ENCODE measurements at regions not wholly inside any gene's neighbourhood (a gene's known extent, or its start where the extent isn't known, plus 50 kb on each side); places are given as distances from the start of the nearest gene placed in this dataset.
"Not testable (repeated sequence)": the region's sequence is repeated elsewhere in the genome, so short reads cannot be mapped to it uniquely, and the experiment has no call there.

DNA sequence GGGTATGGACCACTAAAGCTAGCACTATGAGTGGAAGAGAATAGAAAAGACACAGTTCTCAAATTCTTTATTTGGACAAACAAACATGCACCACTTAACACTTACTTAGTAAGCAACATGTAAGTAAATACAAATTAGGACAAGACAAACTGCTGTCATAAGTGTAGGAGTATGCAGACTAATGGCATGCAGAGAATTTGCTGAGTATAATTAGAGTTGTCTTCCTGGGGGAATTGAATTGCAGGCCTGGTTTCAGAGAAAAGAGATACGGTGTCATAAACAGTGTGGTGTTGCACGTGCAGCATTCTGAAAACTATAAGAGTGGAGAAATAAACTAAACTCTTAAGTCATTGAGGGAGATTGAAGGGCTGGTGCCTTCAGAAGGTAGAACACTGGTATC, 125.2 kb upstream of the EYA4 start:
- DNase-seq (ENCODE audit: low spot score): no peak

DNA sequence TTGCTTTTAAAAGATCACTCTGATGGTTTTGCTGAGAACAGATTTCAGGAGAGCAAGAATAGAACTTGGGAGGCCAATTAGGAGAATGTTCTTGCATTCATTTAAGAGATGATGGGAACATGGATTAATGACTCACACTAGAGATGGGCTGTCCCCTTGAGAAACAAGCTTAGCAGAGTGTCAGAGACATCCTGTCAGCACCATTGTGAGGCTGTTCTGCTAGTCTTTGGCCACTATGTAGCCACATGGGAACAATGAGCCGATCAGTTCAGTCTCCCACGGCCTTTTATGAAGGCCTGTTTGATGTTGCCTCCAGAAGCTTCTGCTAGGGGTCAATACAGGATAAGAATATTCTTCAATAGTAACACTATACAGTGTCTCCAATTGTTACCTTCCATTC, 113.0 kb upstream of the EYA4 start:
- no peak for DNase-seq (ENCODE audit: low spot score)

DNA sequence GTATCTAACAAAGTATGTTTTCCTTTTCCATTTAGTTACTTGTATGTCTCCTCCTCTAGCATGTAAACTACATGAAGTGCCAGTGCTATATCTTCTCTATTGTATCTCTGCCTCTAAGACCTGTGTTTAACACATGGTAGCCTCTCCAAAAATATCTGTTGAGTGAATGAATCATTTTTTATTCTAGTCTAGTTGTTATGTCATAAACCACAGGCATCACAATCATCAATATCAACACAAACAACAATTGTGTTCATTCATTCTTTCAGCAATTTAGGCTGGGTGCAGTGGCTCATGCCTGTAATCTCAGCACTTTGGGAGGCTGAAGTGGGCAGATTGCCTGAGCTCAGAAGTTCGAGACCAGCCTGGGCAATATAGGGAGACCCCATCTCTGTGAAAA, 111.6 kb upstream of the EYA4 start:
- no peak for DNase-seq (ENCODE audit: low spot score)

DNA sequence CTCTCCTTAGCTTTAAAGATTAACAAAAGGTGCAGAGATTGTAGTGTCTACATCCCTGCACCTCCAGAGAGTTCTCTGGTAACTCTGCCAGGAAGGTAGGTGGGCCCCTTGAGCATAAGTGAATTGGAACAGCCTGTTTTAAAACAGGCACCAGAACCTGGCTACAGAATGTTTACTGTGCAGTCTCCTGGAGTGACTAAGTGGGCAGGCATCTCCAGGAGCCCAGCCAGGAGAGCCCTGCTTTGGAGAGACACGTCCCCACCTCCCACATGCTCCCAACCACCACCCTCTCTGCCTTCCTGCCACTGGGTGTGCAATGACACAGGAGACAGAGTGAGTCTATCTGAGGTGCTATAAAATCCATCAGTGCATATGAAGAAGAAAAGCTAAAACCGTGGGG, 110.3 kb upstream of the EYA4 start:
- peak; percentile 51 for DNase-seq (ENCODE audit: low spot score)

DNA sequence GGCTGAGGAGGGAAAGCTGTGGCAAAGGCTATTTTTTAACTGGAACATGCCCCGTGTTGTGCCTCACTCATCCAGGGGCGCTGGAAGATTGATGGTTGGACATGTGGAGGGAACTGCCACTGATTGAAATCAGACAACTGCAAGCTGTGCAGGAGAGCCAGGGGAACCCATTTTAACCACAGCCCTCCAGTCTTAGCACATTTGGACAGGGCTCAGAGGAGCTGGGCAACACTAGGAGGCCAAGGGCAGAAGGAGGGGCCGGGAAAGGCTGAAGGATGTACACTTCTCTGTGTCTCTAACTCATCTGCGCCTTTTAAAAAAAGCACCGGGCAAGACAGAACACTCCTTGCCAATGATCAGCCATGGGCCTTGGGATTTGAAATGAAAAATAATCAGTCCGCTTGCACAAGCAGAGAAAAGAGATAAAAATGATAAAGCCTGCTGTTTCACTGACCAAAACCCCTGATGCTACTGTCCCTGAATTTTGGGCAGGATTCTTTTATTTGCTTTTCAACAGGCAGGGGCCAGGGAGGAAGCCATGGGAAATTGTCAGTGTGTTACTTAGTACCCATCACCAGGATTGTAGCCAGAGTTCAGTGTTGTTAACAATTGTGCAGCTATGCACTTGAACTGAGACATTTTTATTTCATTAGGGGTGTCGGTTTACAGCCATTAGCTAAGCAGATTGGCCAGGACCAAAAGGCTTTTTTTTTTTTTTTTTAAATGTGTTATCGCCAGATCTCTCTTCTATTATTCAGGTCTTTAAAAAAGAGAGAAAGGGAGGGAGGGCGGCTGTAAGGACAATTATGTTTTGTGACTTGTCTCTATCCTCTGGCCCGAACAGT, 109.3 kb upstream of the EYA4 start:
- DNase-seq (ENCODE audit: low spot score): peak; percentile 32

DNA sequence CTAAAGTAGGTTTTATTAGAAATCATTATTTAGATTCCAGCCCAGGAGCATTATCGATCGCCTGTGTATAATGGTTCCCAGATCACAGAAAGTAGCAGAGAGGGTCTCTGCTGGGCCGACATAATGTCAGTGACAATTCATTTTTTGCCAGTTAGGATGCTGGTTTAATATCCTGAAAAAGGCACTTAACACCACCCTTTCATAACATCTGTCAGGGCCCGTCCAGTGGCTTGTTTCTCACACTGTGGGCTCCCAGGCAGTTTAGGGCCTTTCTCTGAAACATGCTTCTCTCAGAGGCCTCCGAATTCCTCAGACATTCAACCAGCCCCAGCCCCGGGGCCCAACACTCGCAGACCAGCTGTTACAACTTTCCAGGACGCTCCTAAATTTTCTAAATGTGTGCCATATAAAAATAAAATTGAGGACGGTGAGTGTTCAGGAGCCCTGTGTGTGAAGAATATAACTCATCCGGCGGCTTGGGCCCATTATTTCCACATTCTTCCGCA, 108.6 kb upstream of the EYA4 start:
- peak; percentile 21 for DNase-seq (ENCODE audit: low spot score)

DNA sequence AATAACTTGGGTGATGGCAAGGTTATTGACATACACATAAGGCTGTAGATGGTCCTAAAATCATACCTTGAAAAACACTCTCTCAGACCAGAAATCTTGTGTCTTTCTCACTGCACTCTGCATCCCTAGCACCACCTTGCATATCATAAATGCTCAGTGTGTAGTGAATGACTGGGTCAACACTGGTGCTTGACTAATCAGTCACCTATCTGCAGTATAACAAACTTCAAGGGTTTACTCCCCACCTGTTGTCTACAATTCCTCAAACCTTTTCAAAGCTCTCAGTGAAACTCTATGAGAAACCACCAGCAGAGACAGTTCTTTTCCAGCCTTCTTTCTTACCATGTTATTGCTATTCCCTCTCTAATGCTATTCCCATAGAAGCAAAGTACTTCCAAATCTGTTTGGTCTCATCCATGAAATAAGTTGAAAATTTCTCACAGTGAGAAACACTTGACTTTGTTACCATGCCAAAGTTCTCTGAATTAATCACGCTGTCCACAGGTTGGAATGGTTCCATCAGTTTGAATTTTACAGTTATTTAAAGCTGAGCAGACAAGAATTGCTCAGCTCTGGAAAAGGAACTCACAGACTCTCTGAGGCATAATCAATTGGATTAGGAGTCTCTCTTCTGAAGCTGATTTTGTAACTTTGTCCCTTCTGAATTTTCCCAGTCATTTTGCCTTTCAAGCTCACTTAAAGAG, 104.8 kb upstream of the EYA4 start:
- DNase-seq (ENCODE audit: low spot score): no peak

DNA sequence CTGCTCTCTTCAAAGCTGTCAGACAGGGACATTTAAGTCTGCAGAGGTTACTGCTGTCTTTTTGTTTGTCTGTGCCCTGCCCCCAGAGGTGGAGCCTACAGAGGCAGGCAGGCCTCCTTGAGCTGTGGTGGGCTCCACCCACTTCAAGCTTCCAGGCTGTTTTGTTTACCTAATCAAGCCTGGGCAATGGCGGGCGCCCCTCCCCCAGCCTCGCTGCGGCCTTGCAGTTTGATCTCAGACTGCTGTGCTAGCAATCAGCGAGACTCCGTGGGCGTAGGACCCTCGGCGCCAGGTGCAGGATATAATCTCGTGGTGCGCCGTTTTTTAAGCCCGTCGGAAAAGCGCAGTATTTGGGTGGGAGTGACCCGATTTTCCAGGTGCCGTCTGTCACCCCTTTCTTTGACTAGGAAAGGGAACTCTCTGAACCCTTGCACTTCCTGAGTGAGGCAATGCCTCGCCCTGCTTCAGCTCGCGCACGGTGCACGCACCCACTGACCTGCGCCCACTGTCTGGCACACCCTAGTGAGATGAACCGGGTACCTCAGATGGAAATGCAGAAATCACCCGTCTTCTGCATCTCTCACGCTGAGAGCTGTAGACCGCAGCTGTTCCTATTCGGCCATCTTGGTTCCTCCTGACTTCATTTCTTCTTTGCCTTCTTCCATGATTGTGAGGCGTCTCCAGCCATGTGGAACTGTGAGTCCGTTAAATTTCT, 93.5 kb upstream of the EYA4 start:
- DNase-seq (ENCODE audit: low spot score): not testable (repeated sequence)

DNA sequence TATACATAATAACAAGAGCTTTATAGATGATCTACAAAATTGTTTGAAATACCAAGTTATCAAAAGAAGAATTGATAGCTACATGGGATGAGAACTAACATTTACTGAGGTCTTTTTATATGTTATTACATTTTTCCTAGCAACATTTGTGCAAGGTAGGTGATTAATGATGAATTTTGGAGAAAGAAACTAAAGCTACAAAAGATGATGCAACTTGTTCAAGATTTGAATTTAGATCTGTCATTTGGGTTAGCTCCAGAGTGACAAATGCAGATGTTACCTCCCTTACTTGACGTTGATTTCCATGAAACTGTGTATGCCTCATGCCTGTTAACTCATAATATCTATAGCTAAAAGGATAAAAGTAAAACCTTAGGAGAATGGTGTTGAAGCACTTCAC, 84.5 kb upstream of the EYA4 start:
- no peak for DNase-seq (ENCODE audit: low spot score)

DNA sequence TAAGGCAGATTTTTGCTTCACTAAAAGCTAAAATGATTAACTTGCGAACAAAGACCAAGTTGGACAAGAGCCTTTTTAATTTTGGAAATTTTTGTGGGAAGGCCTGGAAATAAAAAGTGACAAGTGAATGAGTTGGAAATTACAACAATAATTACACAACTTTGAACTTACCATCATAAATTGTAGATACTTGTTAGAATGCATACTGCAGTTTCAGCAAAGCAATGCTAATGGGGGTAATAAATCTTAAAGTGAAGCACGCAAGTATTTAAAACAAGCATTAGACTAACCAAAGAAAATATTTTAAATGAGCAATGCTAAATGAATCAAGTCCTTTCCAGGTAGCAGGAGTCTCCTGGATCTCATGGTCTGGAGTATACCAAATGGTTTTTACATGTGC, 83.2 kb upstream of the EYA4 start:
- DNase-seq (ENCODE audit: low spot score): no peak

DNA sequence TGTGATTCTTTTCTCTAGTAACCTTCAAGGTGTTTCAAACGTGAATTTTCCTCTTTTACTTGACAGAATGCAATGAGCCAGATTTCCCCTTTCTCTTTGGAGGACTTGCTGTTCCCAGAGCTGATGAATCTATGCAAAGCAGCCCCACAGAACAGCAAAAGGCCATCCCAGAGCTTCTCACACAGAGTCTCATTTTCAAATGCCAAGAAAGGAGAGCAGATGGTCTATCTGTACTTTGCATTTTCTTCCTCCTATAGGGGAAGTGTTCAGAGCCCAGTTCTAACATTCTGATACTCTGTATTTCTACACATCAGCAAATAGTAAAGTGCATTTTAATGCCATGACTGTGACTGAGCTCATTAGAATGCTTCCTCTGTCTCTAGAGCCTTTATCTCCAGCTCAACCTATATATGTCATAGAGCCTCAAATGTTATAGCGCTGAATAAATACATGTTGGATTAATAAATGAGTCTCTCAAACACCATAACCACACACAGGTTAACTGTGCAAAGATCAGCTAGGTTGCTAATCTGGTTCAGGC, 81.8 kb upstream of the EYA4 start:
- no peak for DNase-seq (ENCODE audit: low spot score)

DNA sequence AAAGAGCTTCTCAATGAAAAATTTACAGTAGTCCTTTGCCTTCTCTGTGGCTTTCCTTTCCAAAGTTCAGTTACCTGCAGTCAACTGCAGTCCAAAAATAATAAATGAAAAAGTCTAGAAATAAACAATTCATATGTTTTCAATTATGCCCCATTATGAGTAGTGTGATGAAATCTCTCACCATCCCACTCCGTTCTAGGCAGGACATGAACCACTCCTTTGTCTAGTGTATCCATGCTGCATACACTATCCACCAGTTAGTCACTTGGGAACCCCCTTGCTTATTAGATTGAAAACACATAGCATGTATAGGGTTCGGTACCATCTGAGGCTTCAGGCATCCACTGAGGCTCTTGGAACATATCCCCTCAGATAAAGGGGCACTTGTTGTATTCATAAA, 80.6 kb upstream of the EYA4 start:
- no peak for DNase-seq (ENCODE audit: low spot score)

DNA sequence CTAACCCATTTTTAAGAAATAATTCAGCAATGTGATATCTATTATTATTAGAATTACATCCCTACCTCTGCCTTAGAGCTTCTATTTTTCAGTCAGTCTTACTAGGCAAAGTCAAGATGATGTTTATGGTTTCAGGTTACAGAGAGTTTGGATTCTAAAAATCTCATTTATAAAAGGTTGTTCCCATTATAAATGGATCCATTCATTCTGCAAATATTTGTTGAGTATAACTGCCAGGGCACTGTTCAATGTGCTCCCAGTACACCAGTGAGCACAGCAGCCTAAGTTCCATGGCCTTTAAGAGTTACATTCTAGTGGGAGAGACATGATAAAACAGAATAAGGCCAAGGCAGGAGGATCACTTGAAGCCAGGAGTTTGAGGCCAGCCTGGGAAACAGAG, 75.9 kb upstream of the EYA4 start:
- DNase-seq (ENCODE audit: low spot score): no peak

DNA sequence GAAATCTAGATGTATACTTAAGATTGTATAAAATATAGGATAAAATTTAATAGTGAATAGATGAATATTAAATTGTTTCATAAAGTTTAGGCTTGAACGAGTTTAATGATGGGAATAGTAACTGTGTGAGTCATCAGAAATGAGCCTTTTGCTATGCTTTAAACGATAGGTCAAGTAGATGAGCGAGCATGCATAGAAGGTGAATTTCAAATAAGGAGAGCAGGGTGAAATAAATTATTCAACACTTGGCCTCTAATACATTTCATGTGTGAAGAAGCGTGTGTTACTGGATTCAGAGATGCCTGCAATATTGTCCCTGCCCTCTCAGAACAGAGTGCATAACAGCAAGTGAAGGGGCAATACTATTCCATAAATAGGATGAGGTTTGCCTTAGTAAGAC, 74.4 kb upstream of the EYA4 start:
- no peak for DNase-seq (ENCODE audit: low spot score)

DNA sequence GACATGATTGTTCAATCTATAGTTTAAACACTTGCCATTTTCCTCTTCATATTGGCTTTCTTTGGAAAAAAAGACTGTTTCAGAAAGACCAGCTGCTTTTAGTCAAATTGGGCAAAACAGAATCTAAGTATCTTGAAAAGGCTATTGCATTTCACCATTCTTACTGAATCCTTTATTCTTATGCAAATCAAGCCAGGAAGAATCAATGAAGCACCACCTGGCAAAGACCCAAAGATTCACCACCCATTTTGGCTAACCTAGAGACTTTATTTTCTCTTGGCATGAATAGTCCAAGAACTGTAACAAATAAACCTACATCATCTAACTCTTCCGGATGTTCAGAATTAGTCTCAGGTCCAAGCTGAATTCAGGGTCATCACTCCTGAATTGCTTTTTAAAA, 71.3 kb upstream of the EYA4 start:
- no peak for DNase-seq (ENCODE audit: low spot score)

DNA sequence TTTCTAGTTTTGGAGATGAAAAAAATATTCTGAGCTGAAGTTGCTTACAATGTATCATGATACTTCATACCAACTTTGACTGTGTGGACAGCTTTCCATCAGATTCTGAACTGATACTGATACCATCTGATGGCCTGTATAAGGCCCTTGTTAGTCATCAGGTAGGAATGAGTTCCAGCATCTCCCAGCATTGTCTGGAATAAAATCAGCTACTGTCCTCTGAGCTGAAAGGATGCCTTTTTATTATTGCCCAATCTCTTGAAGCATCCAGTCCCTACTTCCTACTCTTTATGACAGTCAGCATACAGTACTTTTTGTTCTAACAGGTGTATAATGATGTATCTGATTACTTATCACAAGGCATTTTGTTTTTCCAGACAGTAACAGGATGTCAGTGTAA, 70.6 kb upstream of the EYA4 start:
- no peak for DNase-seq (ENCODE audit: low spot score)

DNA sequence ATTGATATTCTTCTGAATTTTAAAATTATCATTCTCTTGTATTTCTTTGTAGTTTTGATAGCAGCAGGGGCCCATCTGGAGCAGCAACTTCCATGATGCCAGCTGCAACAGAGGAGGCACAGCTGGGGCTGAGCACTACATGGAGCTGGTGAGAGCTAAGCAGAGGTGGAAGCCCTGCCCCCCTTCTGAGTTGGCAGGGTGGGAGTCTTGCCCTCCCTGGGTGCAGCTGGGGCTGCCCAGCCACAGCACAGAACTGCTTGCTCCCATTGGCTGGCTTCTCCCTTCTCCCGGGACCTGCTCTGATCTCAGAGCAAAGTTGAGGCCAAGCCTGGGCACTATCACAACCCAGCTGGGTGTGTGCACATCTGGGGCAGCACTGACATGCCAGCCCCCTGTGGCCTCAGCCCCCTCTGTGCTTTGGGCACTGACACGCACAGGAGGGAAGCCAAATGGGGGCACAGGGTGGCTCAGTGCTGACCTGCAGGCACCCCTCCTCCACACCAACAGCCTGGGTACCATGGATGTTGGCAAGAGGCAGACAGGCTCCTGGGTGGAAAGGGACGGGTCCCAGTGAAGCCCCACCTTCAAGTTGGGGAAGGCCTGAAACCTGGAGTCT, 69.1 kb upstream of the EYA4 start:
- no peak for DNase-seq (ENCODE audit: low spot score)

DNA sequence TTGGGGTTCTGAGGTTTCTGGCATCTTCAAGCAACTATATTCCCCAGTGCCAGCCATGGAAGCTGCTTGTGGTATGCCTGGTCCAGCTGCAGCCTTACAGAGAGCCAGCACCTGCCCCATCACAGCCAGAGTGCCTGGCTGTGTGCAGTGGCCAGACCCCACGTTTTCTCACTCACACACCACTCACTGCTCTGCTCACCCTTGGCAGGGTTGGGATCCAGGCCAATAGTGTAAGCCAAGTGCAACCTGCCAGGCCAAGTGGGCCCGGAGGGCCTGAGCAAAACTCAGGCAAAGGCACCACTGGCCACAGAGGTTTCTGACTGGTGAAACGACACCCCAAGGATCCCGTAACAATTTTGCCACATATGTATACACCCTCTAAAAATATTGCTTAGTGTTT, 67.9 kb upstream of the EYA4 start:
- DNase-seq (ENCODE audit: low spot score): no peak

DNA sequence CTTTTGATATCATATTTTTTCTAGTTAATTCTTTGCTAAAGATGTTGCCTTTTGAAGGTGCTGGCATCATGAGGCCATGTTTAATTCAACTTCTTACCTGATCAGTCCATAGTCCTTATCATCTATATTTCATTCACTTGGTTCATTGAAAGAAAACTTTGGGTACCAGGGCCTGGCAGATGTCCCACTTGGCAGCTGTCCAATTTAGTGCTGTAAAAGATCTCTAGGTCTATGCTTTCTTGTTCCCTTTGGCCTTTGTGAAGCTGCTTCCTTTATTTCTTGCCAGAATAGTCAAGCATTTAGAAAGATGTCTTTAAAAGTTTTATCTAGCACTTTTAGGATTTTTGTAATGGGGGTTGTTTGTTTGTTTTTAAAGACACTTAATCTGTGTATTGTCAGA, 61.7 kb upstream of the EYA4 start:
- DNase-seq (ENCODE audit: low spot score): no peak

DNA sequence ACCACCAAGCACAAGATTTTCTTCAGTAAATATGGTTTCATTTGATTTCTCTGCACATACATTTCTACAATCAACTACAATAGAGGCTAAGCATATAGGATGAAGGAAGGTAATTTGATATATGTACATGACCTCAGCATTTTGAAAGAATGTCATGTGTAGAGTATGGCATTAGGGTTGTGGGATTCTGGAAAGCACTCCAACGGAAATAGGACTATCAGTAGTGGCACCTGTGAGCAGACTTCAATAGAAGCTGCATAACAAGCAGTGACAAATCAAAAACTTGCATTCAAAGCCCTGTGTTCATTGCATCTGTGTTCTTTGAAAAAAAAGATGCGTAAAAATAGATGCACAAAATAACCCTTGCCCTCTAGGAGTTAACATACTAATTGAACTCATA, 57.5 kb upstream of the EYA4 start:
- no peak for DNase-seq (ENCODE audit: low spot score)

DNA sequence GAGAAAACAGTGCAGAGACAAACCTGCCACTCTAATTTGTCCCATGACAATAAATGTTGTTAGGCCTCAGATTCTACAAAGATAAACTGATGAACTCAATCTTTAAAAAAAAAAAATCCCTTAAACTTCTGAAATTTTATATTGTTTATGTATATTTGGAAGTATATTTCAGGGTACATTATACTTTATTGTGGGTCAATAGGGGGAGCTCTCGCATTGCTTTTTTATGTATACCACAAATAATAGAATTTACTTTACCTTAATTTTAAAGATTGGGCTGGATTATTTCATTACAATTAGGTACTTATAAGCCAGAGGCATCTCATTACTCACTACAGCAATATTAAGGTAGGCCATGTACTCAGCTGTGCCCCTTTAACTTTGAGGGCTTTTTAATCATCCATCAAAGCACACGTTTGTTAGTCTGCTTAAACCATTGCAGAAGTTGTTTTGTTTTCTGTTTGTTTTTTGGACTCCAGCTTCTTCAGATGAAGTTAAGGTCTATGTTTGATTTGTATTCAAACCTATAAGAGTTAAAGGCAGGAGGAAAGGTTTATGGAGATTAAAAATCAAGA, 56.3 kb upstream of the EYA4 start:
- DNase-seq (ENCODE audit: low spot score): no peak

DNA sequence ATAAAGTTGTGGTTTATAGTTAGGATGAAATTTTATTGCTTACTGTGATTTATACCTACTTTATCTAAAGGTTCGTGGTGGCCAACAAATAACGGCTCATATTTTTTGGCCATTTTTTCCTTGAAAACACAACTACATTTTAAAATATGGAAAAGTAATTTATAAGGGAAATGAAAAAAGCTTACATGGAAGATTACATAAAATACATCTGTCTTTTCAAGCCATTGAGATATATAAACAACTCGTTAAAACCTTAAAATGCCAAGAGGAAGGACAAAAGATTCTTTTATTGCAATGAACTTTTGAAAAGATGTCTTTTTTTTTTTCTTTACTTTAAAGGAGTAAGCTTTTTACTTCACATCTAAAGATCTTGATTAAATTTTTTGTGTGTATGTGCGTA, 55.4 kb upstream of the EYA4 start:
- no peak for DNase-seq (ENCODE audit: low spot score)

Measured in iPS-NIHi11 (cell line).